ENCODE measurements at regions not wholly inside any gene's neighbourhood (a gene's known extent, or its start where the extent isn't known, plus 50 kb on each side); places are given as distances from the start of the nearest gene placed in this dataset.

DNA sequence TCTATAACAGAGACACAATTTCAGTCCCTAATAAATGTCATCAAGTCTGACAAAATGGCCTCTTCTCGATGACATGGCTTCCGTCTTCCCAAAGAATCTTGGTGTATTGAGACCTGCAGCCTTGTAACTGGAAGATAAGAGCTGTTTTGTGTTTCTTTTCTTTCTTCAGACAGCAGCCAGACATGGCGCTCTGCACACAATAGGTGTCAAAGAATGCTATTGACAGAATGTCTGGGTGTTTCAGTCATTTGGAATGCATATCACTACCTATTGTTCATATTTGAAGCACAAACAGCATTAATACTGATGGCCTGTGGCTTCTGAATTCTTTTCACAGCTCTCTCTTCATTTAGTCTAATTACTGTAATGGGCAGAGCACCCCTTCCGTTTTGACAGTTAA lies 344.8 kb downstream of the RPRM start:
- no peak for TF ChIP-seq POLR2A (IDR thresholded peaks at IDR 0.05)
- TF ChIP-seq, protein P1, sequence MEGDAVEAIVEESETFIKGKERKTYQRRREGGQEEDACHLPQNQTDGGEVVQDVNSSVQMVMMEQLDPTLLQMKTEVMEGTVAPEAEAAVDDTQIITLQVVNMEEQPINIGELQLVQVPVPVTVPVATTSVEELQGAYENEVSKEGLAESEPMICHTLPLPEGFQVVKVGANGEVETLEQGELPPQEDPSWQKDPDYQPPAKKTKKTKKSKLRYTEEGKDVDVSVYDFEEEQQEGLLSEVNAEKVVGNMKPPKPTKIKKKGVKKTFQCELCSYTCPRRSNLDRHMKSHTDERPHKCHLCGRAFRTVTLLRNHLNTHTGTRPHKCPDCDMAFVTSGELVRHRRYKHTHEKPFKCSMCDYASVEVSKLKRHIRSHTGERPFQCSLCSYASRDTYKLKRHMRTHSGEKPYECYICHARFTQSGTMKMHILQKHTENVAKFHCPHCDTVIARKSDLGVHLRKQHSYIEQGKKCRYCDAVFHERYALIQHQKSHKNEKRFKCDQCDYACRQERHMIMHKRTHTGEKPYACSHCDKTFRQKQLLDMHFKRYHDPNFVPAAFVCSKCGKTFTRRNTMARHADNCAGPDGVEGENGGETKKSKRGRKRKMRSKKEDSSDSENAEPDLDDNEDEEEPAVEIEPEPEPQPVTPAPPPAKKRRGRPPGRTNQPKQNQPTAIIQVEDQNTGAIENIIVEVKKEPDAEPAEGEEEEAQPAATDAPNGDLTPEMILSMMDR (IDR thresholded peaks at IDR 0.05 in 8 of 11, conservative IDR thresholded peaks at IDR 0.05 in 3 of 11): no peak

Data from spleen (tissue), 7 donors.